ENCODE measurements at regions not wholly inside any gene's neighbourhood (a gene's known extent, or its start where the extent isn't known, plus 50 kb on each side); places are given as distances from the start of the nearest gene placed in this dataset.

- no peaks in the 10 kb centered on the region; a peak in 1 of 7 replicates for H3K27me3 ChIP-seq (replicated peaks in 1 of 4; ENCODE audit: control insufficient read depth in 3 of 4, extremely low read depth in 1 of 4, insufficient read depth in 3 of 4, low read length in 3 of 4)
- no peak overlapping the region for H4K91ac ChIP-seq (replicated peaks; ENCODE audit: insufficient read length, low read length)
- no peak overlapping the region for H3K27ac ChIP-seq (ENCODE audit: low read depth, low read length)
- no peak overlapping the region for H4K5ac ChIP-seq (ENCODE audit: insufficient read length, low read depth, low read length)
- H3K23me2 ChIP-seq (ENCODE audit: low read depth, low read length) = no peaks in the 10 kb centered on the region
- no peak overlapping the region for H2BK20ac ChIP-seq (ENCODE audit: low read length)
- no peak overlapping the region for H3K18ac ChIP-seq (ENCODE audit: extremely low read depth, low read length)
- no peak overlapping the region for H3K4me2 ChIP-seq (ENCODE audit: insufficient read depth in 1 of 2, low read depth in 2 of 2, low read length in 2 of 2)
- no peak overlapping the region for H3K23ac ChIP-seq (ENCODE audit: insufficient read length)
- ChIA-PET POLR2A (ENCODE audit: partially characterized antibody) (no interaction called here), CTCF (ENCODE audit: partially characterized antibody) (no interaction called here)
- H3K79me1 ChIP-seq (ENCODE audit: low read depth, low read length) = no peaks in the 10 kb centered on the region
- H3K4me1 ChIP-seq (replicated peaks in 1 of 4; ENCODE audit: control insufficient read depth in 3 of 4, insufficient read depth in 4 of 4, low read length in 3 of 4) = peaks cover 0 to 2% (median 0%) of the 10 kb centered on the region in 4 experiments; a peak in 1 of 7 replicates
- no peaks in the 10 kb centered on the region for H3K79me2 ChIP-seq (ENCODE audit: control insufficient read depth in 1 of 2, insufficient read depth in 2 of 2, low read length in 2 of 2)
- H4K8ac ChIP-seq (ENCODE audit: extremely low read depth, insufficient read depth, low read length) = no peak overlapping the region
- no peak overlapping the region; a peak in 2 of 7 replicates for H3K9ac ChIP-seq (replicated peaks in 1 of 4; ENCODE audit: extremely low read depth in 1 of 4, low read depth in 3 of 4, low read length in 3 of 4)
- H2AFZ ChIP-seq (ENCODE audit: low read length) = no peak overlapping the region
- H3K56ac ChIP-seq (replicated peaks; ENCODE audit: insufficient read length, low read depth, low read length) = no peak overlapping the region
- no peak overlapping the region for H2BK15ac ChIP-seq (ENCODE audit: low read length)
- TF ChIP-seq NANOG (IDR thresholded peaks at IDR 0.05; ENCODE audit: insufficient read depth, low read depth, low read length, poor library complexity, severe bottlenecking) (no peak), GABPA (IDR thresholded peaks at IDR 0.05; ENCODE audit: borderline replicate concordance, insufficient read depth, low read length) (no peak), TEAD4 (IDR thresholded peaks at IDR 0.05; ENCODE audit: low read depth, low read length) (no peak), MAX (IDR thresholded peaks at IDR 0.05) (no peak), CTCF (IDR thresholded peaks at IDR 0.05; ENCODE audit: control extremely low read depth in 1 of 3, insufficient read depth in 1 of 3, low read depth in 1 of 3, low read length in 3 of 3) (no peak), JUND (IDR thresholded peaks at IDR 0.05; ENCODE audit: low read length) (no peak), SP4 (IDR thresholded peaks at IDR 0.05; ENCODE audit: low read length) (no peak), POLR2AphosphoS5 (IDR thresholded peaks at IDR 0.05; ENCODE audit: low read depth, low read length) (no peak), GTF2F1 (IDR thresholded peaks at IDR 0.05; ENCODE audit: borderline replicate concordance, low read depth, low read length) (no peak), BACH1 (IDR thresholded peaks at IDR 0.05; ENCODE audit: low read length) (no peak), HDAC2 (IDR thresholded peaks at IDR 0.05; ENCODE audit: borderline replicate concordance in 1 of 2, low read depth in 2 of 2, low read length in 2 of 2) (no peak), CEBPB (IDR thresholded peaks at IDR 0.05; ENCODE audit: low read depth, low read length) (no peak), TCF12 (IDR thresholded peaks at IDR 0.05; ENCODE audit: low read depth, low read length) (no peak)
- H2AK5ac ChIP-seq (ENCODE audit: low read depth, low read length) = no peak overlapping the region
- H2BK12ac ChIP-seq (ENCODE audit: low read depth, low read length) = no peak overlapping the region
- no peaks in the 10 kb centered on the region for H3K36me3 ChIP-seq (ENCODE audit: control insufficient read depth in 2 of 4, insufficient read depth in 4 of 4, low read length in 3 of 4)
- WGBS, 2 experiments (ENCODE audit: extremely low coverage in 1 of 2, insufficient coverage in 1 of 2, insufficient read length in 1 of 2, insufficient replicate concordance in 2 of 2, low coverage in 1 of 2, low lambda C conversion rate in 2 of 2, missing lambda C conversion rate in 1 of 2) = 90% methylated on average over 5 of the region's 5 CpGs; no CpG with 5 or more reads in 1 of the 2 experiments
- no peak overlapping the region for H2BK5ac ChIP-seq (ENCODE audit: low read depth, low read length)
- H4K20me1 ChIP-seq (replicated peaks in 1 of 2; ENCODE audit: control insufficient read depth in 1 of 2, insufficient read depth in 2 of 2, low read length in 2 of 2) = no peaks in the 10 kb centered on the region
- H3K4me3 ChIP-seq (ENCODE audit: extremely low read depth in 1 of 4, insufficient read depth in 2 of 4, low read depth in 3 of 4, low read length in 4 of 4) = no peak overlapping the region
- no peak for DNase-seq (ENCODE audit: low read depth in 1 of 2, low spot score in 2 of 2)
- no peak overlapping the region for H3K14ac ChIP-seq (ENCODE audit: insufficient read length)
- FAIRE-seq = no peak
- no peaks in the 10 kb centered on the region for H3K9me3 ChIP-seq (ENCODE audit: insufficient read depth in 2 of 2, low read depth in 1 of 2, low read length in 1 of 2)
- H3K4ac ChIP-seq (replicated peaks; ENCODE audit: insufficient read length, low read depth, low read length) = no peak overlapping the region
- no peak overlapping the region for H2BK120ac ChIP-seq (replicated peaks; ENCODE audit: low read depth, low read length)
These were observed 267.4 kb downstream of the LNPK start for GRCh38 chr2:175734686-175735085.

All from H1 (cell line).